GM10266 (cell line): ENCODE measurements at regions not wholly inside any gene's neighbourhood (a gene's known extent, or its start where the extent isn't known, plus 50 kb on each side); places are given as distances from the start of the nearest gene placed in this dataset.

Experiments
- DNase-seq: peaks from one replicate; pipeline ENCODE4 v3.0.0; 2012; ENCODE audit errors: extremely low spot score
- TF ChIP-seq, protein P1 (sequence below): IDR thresholded peaks from 2 replicates; pipeline ENCODE4 v1.5.1; 2012; ENCODE audit warnings: mild to moderate bottlenecking, low read depth; ENCODE audit not compliant: control insufficient read depth, insufficient read depth; ENCODE audit errors: missing control alignments

DNA sequence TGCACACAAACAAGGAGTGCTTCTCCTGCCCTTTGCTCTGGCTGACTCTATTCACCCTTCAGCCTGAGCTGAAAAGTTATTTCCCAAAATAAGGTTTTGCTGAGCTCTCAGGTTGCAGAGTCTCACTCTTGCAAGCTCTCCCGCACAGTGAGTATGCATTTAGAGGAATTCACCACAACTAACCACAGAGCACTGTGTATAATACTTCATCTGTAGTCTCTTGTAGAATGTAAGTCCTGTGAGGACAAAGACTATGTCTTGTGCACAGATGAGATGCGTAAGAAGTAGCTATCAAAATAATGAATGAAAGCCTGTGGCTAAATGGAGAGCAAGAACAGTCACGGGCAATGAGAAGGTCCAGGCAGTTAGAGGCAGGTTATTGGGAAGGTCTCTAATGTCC lies 156.5 kb upstream of the SLCO3A1 start:
- no peak for DNase-seq
- TF ChIP-seq, protein P1, sequence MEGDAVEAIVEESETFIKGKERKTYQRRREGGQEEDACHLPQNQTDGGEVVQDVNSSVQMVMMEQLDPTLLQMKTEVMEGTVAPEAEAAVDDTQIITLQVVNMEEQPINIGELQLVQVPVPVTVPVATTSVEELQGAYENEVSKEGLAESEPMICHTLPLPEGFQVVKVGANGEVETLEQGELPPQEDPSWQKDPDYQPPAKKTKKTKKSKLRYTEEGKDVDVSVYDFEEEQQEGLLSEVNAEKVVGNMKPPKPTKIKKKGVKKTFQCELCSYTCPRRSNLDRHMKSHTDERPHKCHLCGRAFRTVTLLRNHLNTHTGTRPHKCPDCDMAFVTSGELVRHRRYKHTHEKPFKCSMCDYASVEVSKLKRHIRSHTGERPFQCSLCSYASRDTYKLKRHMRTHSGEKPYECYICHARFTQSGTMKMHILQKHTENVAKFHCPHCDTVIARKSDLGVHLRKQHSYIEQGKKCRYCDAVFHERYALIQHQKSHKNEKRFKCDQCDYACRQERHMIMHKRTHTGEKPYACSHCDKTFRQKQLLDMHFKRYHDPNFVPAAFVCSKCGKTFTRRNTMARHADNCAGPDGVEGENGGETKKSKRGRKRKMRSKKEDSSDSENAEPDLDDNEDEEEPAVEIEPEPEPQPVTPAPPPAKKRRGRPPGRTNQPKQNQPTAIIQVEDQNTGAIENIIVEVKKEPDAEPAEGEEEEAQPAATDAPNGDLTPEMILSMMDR, result no peak

GRCh38 chr15:91698241-91698640 lies 155.3 kb upstream of the SLCO3A1 start:
- no peak for DNase-seq
- TF ChIP-seq, protein P1, result no peak

GRCh38 chr15:91699741-91700140 lies 153.8 kb upstream of the SLCO3A1 start:
- no peak for DNase-seq
- TF ChIP-seq, protein P1, result no peak

DNA sequence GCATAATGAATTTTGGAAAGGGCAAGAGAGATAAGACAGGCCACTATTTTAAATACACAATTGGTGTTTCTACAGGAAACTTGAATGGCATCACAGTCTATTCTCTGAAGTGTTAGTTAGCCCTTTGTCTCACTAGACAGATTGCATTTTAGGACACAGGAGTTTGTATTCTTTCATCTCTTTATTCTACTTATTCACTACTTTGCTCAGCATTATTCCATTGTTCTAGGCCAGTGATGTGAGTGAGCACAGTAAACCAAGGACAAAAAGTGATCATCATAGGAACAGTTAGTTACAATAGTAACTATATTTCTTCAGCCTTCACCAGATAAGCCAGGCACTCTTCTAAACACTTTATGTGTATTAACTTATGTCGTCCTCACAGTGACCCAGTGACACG lies 150.2 kb upstream of the SLCO3A1 start:
- TF ChIP-seq, protein P1, result no peak
- no peak for DNase-seq

DNA sequence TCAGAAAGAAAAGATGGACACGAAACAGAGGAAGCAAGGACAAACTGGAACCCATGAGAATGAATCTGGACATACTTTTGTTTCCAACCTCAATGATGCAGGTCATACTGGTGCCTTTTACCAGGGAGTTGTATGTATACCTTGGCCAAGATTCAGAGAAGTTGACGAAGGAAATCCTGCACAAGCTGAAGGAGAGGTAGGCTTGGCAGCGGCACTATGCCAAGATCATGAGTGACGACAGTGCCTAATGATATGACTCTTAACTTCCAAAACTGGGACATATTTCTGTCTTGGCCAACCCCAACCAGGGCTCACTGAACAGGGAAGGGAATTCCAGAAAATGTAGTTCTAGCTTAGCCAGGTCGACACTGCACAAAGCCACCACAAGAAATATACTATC lies 149.2 kb upstream of the SLCO3A1 start:
- no peak for DNase-seq
- TF ChIP-seq, protein P1, result no peak

GRCh38 chr15:91706322-91707032 lies 147.0 kb upstream of the SLCO3A1 start:
- TF ChIP-seq, protein P1, result peak; percentile 66
- DNase-seq, result peak; percentile 37

- no peak for DNase-seq
- TF ChIP-seq, protein P1, result no peak
Measured at GRCh38 chr15:91710080-91710698, 143.3 kb upstream of the SLCO3A1 start.
